ENCODE measurements at regions not wholly inside any gene's neighbourhood (a gene's known extent, or its start where the extent isn't known, plus 50 kb on each side); places are given as distances from the start of the nearest gene placed in this dataset.
"Not testable (repeated sequence)": the region's sequence is repeated elsewhere in the genome, so short reads cannot be mapped to it uniquely, and the experiment has no call there.

- no peak for DNase-seq (ENCODE audit: low read depth in 3 of 3)
Measured at GRCh38 chr13:22937953-22938352, 242.8 kb upstream of the SGCG start.

- no peak for DNase-seq (ENCODE audit: low read depth in 3 of 3)
Measured at GRCh38 chr13:22938576-22938975, 242.2 kb upstream of the SGCG start.

- no peak for DNase-seq (ENCODE audit: low read depth in 3 of 3)
Measured at GRCh38 chr13:22939157-22939556, 241.6 kb upstream of the SGCG start.

- no peak for DNase-seq (ENCODE audit: low read depth in 3 of 3)
Measured at GRCh38 chr13:22940090-22940710, 240.6 kb upstream of the SGCG start.

- no peak for DNase-seq (ENCODE audit: low read depth in 3 of 3)
Measured at GRCh38 chr13:22940736-22941135, 240.0 kb upstream of the SGCG start.

- DNase-seq (ENCODE audit: low read depth in 3 of 3), result not testable (repeated sequence)
Measured at GRCh38 chr13:22941495-22941894, 239.3 kb upstream of the SGCG start.

GRCh38 chr13:22942831-22943230, 237.9 kb upstream of the SGCG start:
- DNase-seq (ENCODE audit: low read depth in 3 of 3), result not testable (repeated sequence)

GRCh38 chr13:22944378-22944777, 236.4 kb upstream of the SGCG start:
- no peak for DNase-seq (ENCODE audit: low read depth in 3 of 3)

GRCh38 chr13:22945321-22946226, 235.2 kb upstream of the SGCG start:
- DNase-seq (ENCODE audit: low read depth in 3 of 3), result no peak

- DNase-seq (ENCODE audit: low read depth in 3 of 3), result no peak
Measured at GRCh38 chr13:22948421-22948820, 232.4 kb upstream of the SGCG start.

- not testable (repeated sequence) for DNase-seq (ENCODE audit: low read depth in 3 of 3)
Measured at GRCh38 chr13:22952018-22952417, 228.8 kb upstream of the SGCG start.

- not testable (repeated sequence) for DNase-seq (ENCODE audit: low read depth in 3 of 3)
Measured at GRCh38 chr13:22955147-22955546, 225.6 kb upstream of the SGCG start.

- DNase-seq (ENCODE audit: low read depth in 3 of 3), result not testable (repeated sequence)
Measured at GRCh38 chr13:22956456-22957115, 224.2 kb upstream of the SGCG start.

GRCh38 chr13:22959859-22960258, 220.9 kb upstream of the SGCG start:
- not testable (repeated sequence) for DNase-seq (ENCODE audit: low read depth in 3 of 3)

- no peak for DNase-seq (ENCODE audit: low read depth in 3 of 3)
Measured at GRCh38 chr13:22960827-22961226, 220.0 kb upstream of the SGCG start.

GRCh38 chr13:22961342-22961741, 219.4 kb upstream of the SGCG start:
- not testable (repeated sequence) for DNase-seq (ENCODE audit: low read depth in 3 of 3)

GRCh38 chr13:22961835-22962537, 218.8 kb upstream of the SGCG start:
- DNase-seq (ENCODE audit: low read depth in 3 of 3), result no peak

- DNase-seq (ENCODE audit: low read depth in 3 of 3), result not testable (repeated sequence)
Measured at GRCh38 chr13:22963384-22964053, 217.3 kb upstream of the SGCG start.

- no peak for DNase-seq (ENCODE audit: low read depth in 3 of 3)
Measured at GRCh38 chr13:22964245-22964966, 216.4 kb upstream of the SGCG start.

GRCh38 chr13:22965011-22965857, 215.5 kb upstream of the SGCG start:
- not testable (repeated sequence) for DNase-seq (ENCODE audit: low read depth in 3 of 3)

All from stimulated activated CD4-positive, alpha-beta T cell treated with anti-CD3 and anti-CD28 coated beads, TNF-alpha, amount 100 ng/mL, for 48 hours (primary cell).